Body of pancreas (tissue), 4 donors: ENCODE measurements at regions not wholly inside any gene's neighbourhood (a gene's known extent, or its start where the extent isn't known, plus 50 kb on each side); places are given as distances from the start of the nearest gene placed in this dataset.
A peak's percentile ranks its signal among the peaks of the same experiment; 100 is the strongest.

ENCODE experiments used
- ATAC-seq: fragments of 150-250 bp; one replicate; pipeline ENCODE4 v1.9.1; 2016
- DNase-seq, 4 donors: peaks; one replicate each; pipeline ENCODE4 v3.0.0-alpha.2; 2019
- H3K27ac ChIP-seq, 4 donors: fragments of 200-600 bp; sonication (generic); 1 replicate in 3 of 4; 2 replicates in 1 of 4; pipeline versions ENCODE4 v1.5.1 to v1.6.1; 2016 to 2019; ENCODE audit warnings: mild to moderate bottlenecking in 1 of 4, mixed read lengths in 1 of 4, moderate library complexity in 1 of 4
- H3K27me3 ChIP-seq, 2 donors: fragments of 200-600 bp; sonication (generic); one replicate each; pipeline ENCODE4 v1.6.0; 2016; ENCODE audit warnings: mild to moderate bottlenecking in 1 of 2
- H3K36me3 ChIP-seq, 2 donors: fragments of 200-600 bp; sonication (generic); replicated peaks in 1 of 2; 2 replicates each; pipeline ENCODE4 v1.5.1; 2016; ENCODE audit warnings: low read depth in 2 of 2; ENCODE audit not compliant: insufficient read depth in 1 of 2
- H3K4me1 ChIP-seq: fragments of 200-600 bp; sonication (generic); one replicate; pipeline ENCODE4 v1.6.0; 2016
- H3K4me3 ChIP-seq, 2 donors: fragments of 200-600 bp; sonication (generic); 1 replicate in 1 of 2; 2 replicates in 1 of 2; pipeline ENCODE4 v1.5.1; 2016 to 2019
- H3K9me3 ChIP-seq, 3 donors: fragments of 200-600 bp; sonication (generic); 1 replicate in 2 of 3; 2 replicates in 1 of 3; pipeline ENCODE4 v1.5.1; 2016
- CTCF ChIP-seq, 7 experiments: fragments of 450-650 bp in 4 of 7; fragments of 200-600 bp in 3 of 7; sonication (generic) in 3 of 7; IDR thresholded peaks; one replicate each; pipeline ENCODE4 v1.5.1; 2016 to 2019; ENCODE audit warnings: antibody characterized with exemption in 7 of 7
- POLR2A ChIP-seq, 3 donors: fragments of 450-650 bp; IDR thresholded peaks; one replicate each; pipeline ENCODE4 v1.6.1; 2016; ENCODE audit warnings: antibody characterized with exemption in 3 of 3, mild to moderate bottlenecking in 2 of 3
- WGBS, 2 donors: methylation state at CpG; one replicate each; pipeline ENCODE4 v1.1.5; 2017; 5-methylcytosine and 5-hydroxymethylcytosine counted together
- intact Hi-C: fragments of 100-400 bp; cut with DNase I; formaldehyde crosslinking; loops from one replicate; pipeline ENCODE4 v1.15.1; 2023

GRCh38 chr7:119270045-119270464, 1002.9 kb upstream of the KCND2 start:
- intact Hi-C loops = no loop called here
- DNase-seq = peak; percentile 64 to 72 (median 67)
- no peak overlapping the region for H3K27ac ChIP-seq
- peak; percentile 93 for ATAC-seq
- WGBS, 2 donors = 17 to 19% methylated on average over 7 of the region's 7 CpGs
- H3K9me3 ChIP-seq = no peaks in the 10 kb centered on the region
- no peaks in the 10 kb centered on the region for H3K27me3 ChIP-seq
- no peaks in the 10 kb centered on the region for H3K4me1 ChIP-seq
- TF ChIP-seq CTCF (IDR thresholded peaks at IDR 0.05) (peak; percentile 73 to 95 (median 82)), POLR2A (IDR thresholded peaks at IDR 0.05) (no peak)
- H3K36me3 ChIP-seq = no peaks in the 10 kb centered on the region
- H3K4me3 ChIP-seq = no peak overlapping the region

GRCh38 chr7:119270644-119271043, 1002.3 kb upstream of the KCND2 start:
- intact Hi-C loops = no loop called here
- ATAC-seq (no peak), DNase-seq (no peak)
- Histone ChIP-seq H3K36me3 (no peaks in the 10 kb centered on the region), H3K4me1 (no peaks in the 10 kb centered on the region), H3K4me3 (no peak overlapping the region), H3K9me3 (no peaks in the 10 kb centered on the region), H3K27me3 (no peaks in the 10 kb centered on the region), H3K27ac (no peak overlapping the region)
- TF ChIP-seq POLR2A (IDR thresholded peaks at IDR 0.05) (no peak), CTCF (IDR thresholded peaks at IDR 0.05) (no peak)
- WGBS, 2 donors = 65 to 75% methylated on average over 6 of the region's 6 CpGs

- DNase-seq (no peak), ATAC-seq (no peak)
- no peak overlapping the region for H3K4me3 ChIP-seq
- TF ChIP-seq POLR2A (IDR thresholded peaks at IDR 0.05) = no peak
- TF ChIP-seq CTCF (IDR thresholded peaks at IDR 0.05) = no peak
- no peak overlapping the region for H3K27ac ChIP-seq
- H3K27me3 ChIP-seq = no peaks in the 10 kb centered on the region
- no peaks in the 10 kb centered on the region for H3K36me3 ChIP-seq
- 69 to 74% methylated on average over 9 of the region's 9 CpGs for WGBS, 2 donors
- intact Hi-C loops = no loop called here
- no peaks in the 10 kb centered on the region for H3K9me3 ChIP-seq
- no peaks in the 10 kb centered on the region for H3K4me1 ChIP-seq
Observed at GRCh38 chr7:119271147-119271779, 1001.7 kb upstream of the KCND2 start.

GRCh38 chr7:119281181-119281846, 991.7 kb upstream of the KCND2 start:
- Histone ChIP-seq H3K4me1 (no peaks in the 10 kb centered on the region), H3K27ac (no peak overlapping the region), H3K27me3 (no peaks in the 10 kb centered on the region), H3K36me3 (no peaks in the 10 kb centered on the region), H3K4me3 (no peak overlapping the region), H3K9me3 (no peaks in the 10 kb centered on the region)
- ATAC-seq (no peak), DNase-seq (no peak)
- intact Hi-C loops = no loop called here
- TF ChIP-seq CTCF (IDR thresholded peaks at IDR 0.05) (no peak), POLR2A (IDR thresholded peaks at IDR 0.05) (no peak)
- WGBS, 2 donors = 36 to 62% methylated on average over 1 of the region's 1 CpG

GRCh38 chr7:119283353-119283752, 989.6 kb upstream of the KCND2 start:
- TF ChIP-seq POLR2A (IDR thresholded peaks at IDR 0.05) (no peak), CTCF (IDR thresholded peaks at IDR 0.05) (no peak)
- ATAC-seq = no peak
- no peaks in the 10 kb centered on the region for H3K36me3 ChIP-seq
- no peaks in the 10 kb centered on the region for H3K9me3 ChIP-seq
- intact Hi-C loops = no loop called here
- no peak overlapping the region for H3K27ac ChIP-seq
- no peaks in the 10 kb centered on the region for H3K4me1 ChIP-seq
- DNase-seq = no peak
- no peak overlapping the region for H3K4me3 ChIP-seq
- WGBS, 2 donors = 88 to 91% methylated on average over 3 of the region's 3 CpGs
- no peaks in the 10 kb centered on the region for H3K27me3 ChIP-seq
